MM.1S (cell line): ENCODE measurements at regions not wholly inside any gene's neighbourhood (a gene's known extent, or its start where the extent isn't known, plus 50 kb on each side); places are given as distances from the start of the nearest gene placed in this dataset.
"Not testable (repeated sequence)": the region's sequence is repeated elsewhere in the genome, so short reads cannot be mapped to it uniquely, and the experiment has no call there.

Source experiments
- DNase-seq: peaks from one replicate; pipeline ENCODE4 v3.0.0-alpha.2; 2015
- H2AFZ ChIP-seq: fragments of 300-600 bp; sonication (generic); 2 replicates; pipeline ENCODE4 v1.6.0; 2016; ENCODE audit warnings: antibody characterized with exemption, low read length
- H3F3A ChIP-seq: fragments of 300-600 bp; sonication (generic); 2 replicates; pipeline ENCODE4 v1.6.1; 2016; ENCODE audit warnings: mild to moderate bottlenecking, antibody characterized with exemption, low read length, moderate library complexity, mixed read lengths; ENCODE audit not compliant: insufficient read depth
- H3K27ac ChIP-seq: fragments of 300-600 bp; sonication (generic); 2 replicates; pipeline ENCODE4 v1.5.1; 2016; ENCODE audit warnings: mild to moderate bottlenecking, low read length
- H3K27me3 ChIP-seq: fragments of 300-600 bp; sonication (generic); replicated peaks from 2 replicates; pipeline ENCODE4 v1.6.0; 2016; ENCODE audit warnings: low read length; ENCODE audit not compliant: insufficient read depth
- H3K36me3 ChIP-seq: fragments of 300-600 bp; sonication (generic); replicated peaks from 2 replicates; pipeline ENCODE4 v1.6.1; 2016; ENCODE audit warnings: mild to moderate bottlenecking, low read length, mixed read lengths; ENCODE audit not compliant: insufficient read depth
- H3K4me1 ChIP-seq: fragments of 300-600 bp; sonication (generic); 2 replicates; pipeline ENCODE4 v1.6.1; 2016; ENCODE audit warnings: low read length, mixed read lengths
- H3K4me2 ChIP-seq: fragments of 300-600 bp; sonication (generic); 2 replicates; pipeline ENCODE4 v1.6.0; 2016; ENCODE audit warnings: low read depth, low read length
- H3K4me3 ChIP-seq: fragments of 300-600 bp; sonication (generic); 2 replicates; pipeline ENCODE4 v1.5.1; 2016; ENCODE audit warnings: low read length, mixed read lengths
- H3K79me2 ChIP-seq: fragments of 300-600 bp; sonication (generic); 2 replicates; pipeline ENCODE4 v1.6.1; 2016; ENCODE audit warnings: mixed run types, low read length, mixed read lengths
- H3K9ac ChIP-seq: fragments of 300-600 bp; sonication (generic); 2 replicates; pipeline ENCODE4 v1.6.1; 2016; ENCODE audit warnings: low read length, mixed read lengths
- H3K9me2 ChIP-seq: fragments of 300-600 bp; sonication (generic); replicated peaks from 2 replicates; pipeline ENCODE4 v1.6.1; 2016; ENCODE audit warnings: mild to moderate bottlenecking, low read length, mixed read lengths; ENCODE audit not compliant: insufficient read depth
- H3K9me3 ChIP-seq: fragments of 300-600 bp; sonication (generic); replicated peaks from 2 replicates; pipeline ENCODE4 v1.6.1; 2016; ENCODE audit warnings: mild to moderate bottlenecking, low read length, mixed read lengths; ENCODE audit not compliant: insufficient read depth
- H4K20me1 ChIP-seq: fragments of 300-600 bp; sonication (generic); 2 replicates; pipeline ENCODE4 v1.6.1; 2016; ENCODE audit warnings: mild to moderate bottlenecking, low read length, moderate library complexity, mixed read lengths; ENCODE audit not compliant: insufficient read depth
- CTCF ChIP-seq: fragments of 300-600 bp; sonication (generic); IDR thresholded peaks from 2 replicates; pipeline ENCODE4 v1.5.1; 2016; ENCODE audit warnings: antibody characterized with exemption, low read length, mixed read lengths
- EZH2 ChIP-seq: fragments of 300-600 bp; sonication (generic); optimal IDR thresholded peaks from 2 replicates; pipeline ENCODE3; 2017; ENCODE audit warnings: low read depth, mild to moderate bottlenecking, antibody characterized with exemption, low read length, mixed read lengths
- EZH2phosphoT487 ChIP-seq: fragments of 300-600 bp; sonication (generic); IDR thresholded peaks from 2 replicates; pipeline ENCODE4 v1.6.1; 2018; ENCODE audit warnings: antibody characterized with exemption, low read length

GRCh38 chr12:67091678-67092077 is 177.5 kb upstream of the CAND1 start:
- Histone ChIP-seq H3K27ac (no peak overlapping the region), H3K9me3 (no peaks in the 10 kb centered on the region), H2AFZ (no peak overlapping the region), H3K79me2 (no peaks in the 10 kb centered on the region), H3K9me2 (no peaks in the 10 kb centered on the region), H3K4me2 (no peak overlapping the region), H3K4me3 (no peak overlapping the region), H3K4me1 (no peaks in the 10 kb centered on the region), H3K9ac (no peak overlapping the region), H4K20me1 (no peaks in the 10 kb centered on the region), H3K27me3 (no peaks in the 10 kb centered on the region), H3K36me3 (no peaks in the 10 kb centered on the region), H3F3A (no peaks in the 10 kb centered on the region)
- DNase-seq: no peak
- no peak for TF ChIP-seq EZH2phosphoT487
- TF ChIP-seq CTCF: no peak
- no peak for TF ChIP-seq EZH2

GRCh38 chr12:67092934-67093333 is 176.2 kb upstream of the CAND1 start:
- not testable (repeated sequence) for H3K79me2 ChIP-seq, H4K20me1 ChIP-seq, H3K27ac ChIP-seq, H3K9me2 ChIP-seq, H3K9me3 ChIP-seq, H3K36me3 ChIP-seq, H3K4me2 ChIP-seq, H3K4me1 ChIP-seq, DNase-seq, H3F3A ChIP-seq, H3K9ac ChIP-seq, H3K4me3 ChIP-seq, H3K27me3 ChIP-seq, H2AFZ ChIP-seq

- H3K9me2 ChIP-seq: no peaks in the 10 kb centered on the region
- no peaks in the 10 kb centered on the region for H3K27me3 ChIP-seq
- H3K9ac ChIP-seq: no peak overlapping the region
- H3K4me2 ChIP-seq: no peak overlapping the region
- no peak overlapping the region for H3K4me3 ChIP-seq
- H3K79me2 ChIP-seq: no peaks in the 10 kb centered on the region
- no peaks in the 10 kb centered on the region for H3F3A ChIP-seq
- no peak overlapping the region for H2AFZ ChIP-seq
- 0 out of 2 replicates have a peak, but pooled peaks cover 5% of the 10 kb centered on the region for H3K4me1 ChIP-seq
- H3K36me3 ChIP-seq: no peaks in the 10 kb centered on the region
- DNase-seq: no peak
- no peak overlapping the region for H3K27ac ChIP-seq
- H3K9me3 ChIP-seq: no peaks in the 10 kb centered on the region
- TF ChIP-seq EZH2phosphoT487 (no peak), CTCF (no peak), EZH2 (no peak)
- no peaks in the 10 kb centered on the region for H4K20me1 ChIP-seq
These were observed 172.4 kb upstream of the CAND1 start for GRCh38 chr12:67096533-67097318.

GRCh38 chr12:67099858-67100257 is 169.3 kb upstream of the CAND1 start:
- Histone ChIP-seq H3K4me3 (no peak overlapping the region), H3F3A (no peaks in the 10 kb centered on the region), H4K20me1 (no peaks in the 10 kb centered on the region), H3K9me3 (no peaks in the 10 kb centered on the region), H3K36me3 (no peaks in the 10 kb centered on the region), H3K27me3 (no peaks in the 10 kb centered on the region), H3K4me1 (0 out of 2 replicates have a peak, but pooled peaks cover 5% of the 10 kb centered on the region), H3K9ac (no peak overlapping the region), H3K4me2 (no peak overlapping the region), H3K9me2 (no peaks in the 10 kb centered on the region), H3K79me2 (no peaks in the 10 kb centered on the region), H2AFZ (no peak overlapping the region), H3K27ac (no peak overlapping the region)
- DNase-seq: no peak
- no peak for TF ChIP-seq EZH2phosphoT487
- no peak for TF ChIP-seq CTCF
- TF ChIP-seq EZH2: no peak
